BE2C (cell line): ENCODE measurements at regions not wholly inside any gene's neighbourhood (a gene's known extent, or its start where the extent isn't known, plus 50 kb on each side); places are given as distances from the start of the nearest gene placed in this dataset.

Source experiments
- DNase-seq: peaks from one replicate; pipeline ENCODE4 v3.0.0-alpha.2; 2020
- H3K27me3 ChIP-seq: fragments of 250-450 bp; sonication (Bioruptor Pico); 2 replicates; pipeline ENCODE4 v1.5.1; 2020; ENCODE audit warnings: mild to moderate bottlenecking
- H3K36me3 ChIP-seq: fragments of 250-450 bp; sonication (Bioruptor Pico); 2 replicates; pipeline ENCODE4 v1.5.1; 2020; ENCODE audit warnings: mild to moderate bottlenecking
- H3K4me1 ChIP-seq: fragments of 250-450 bp; sonication (Bioruptor Pico); 2 replicates; pipeline ENCODE4 v1.5.1; 2020
- H3K4me3 ChIP-seq: 2 replicates; pipeline ENCODE4 v1.5.1; 2011; ENCODE audit warnings: low read depth, low read length
- H3K9me3 ChIP-seq: fragments of 250-450 bp; sonication (Bioruptor Pico); 2 replicates; pipeline ENCODE4 v1.5.1; 2020
- CTCF ChIP-seq: IDR thresholded peaks from 2 replicates; pipeline ENCODE4 v1.5.1; 2012; ENCODE audit warnings: mild to moderate bottlenecking, low read depth, low read length

- Histone ChIP-seq H3K36me3 (no peaks in the 10 kb centered on the region), H3K27me3 (no peaks in the 10 kb centered on the region), H3K4me1 (no peaks in the 10 kb centered on the region), H3K9me3 (no peaks in the 10 kb centered on the region), H3K4me3 (no peak overlapping the region)
- no peak for DNase-seq
- TF ChIP-seq CTCF: no peak
Observed at GRCh38 chr11:90349731-90350130, 126.9 kb upstream of the CHORDC1 start.

- Histone ChIP-seq H3K9me3 (no peaks in the 10 kb centered on the region), H3K4me3 (no peak overlapping the region), H3K27me3 (no peaks in the 10 kb centered on the region; the same call in 1 of the 2 replicates), H3K36me3 (no peaks in the 10 kb centered on the region), H3K4me1 (no peaks in the 10 kb centered on the region)
- no peak for DNase-seq
- no peak for TF ChIP-seq CTCF
Observed at GRCh38 chr11:90344546-90344945, 121.7 kb upstream of the CHORDC1 start.

GRCh38 chr11:90343673-90344072 lies 120.8 kb upstream of the CHORDC1 start:
- H3K36me3 ChIP-seq: no peaks in the 10 kb centered on the region
- no peaks in the 10 kb centered on the region; the same call in 1 of the 2 replicates for H3K27me3 ChIP-seq
- TF ChIP-seq CTCF: no peak
- DNase-seq: no peak
- H3K4me3 ChIP-seq: no peak overlapping the region
- H3K4me1 ChIP-seq: no peaks in the 10 kb centered on the region
- H3K9me3 ChIP-seq: no peaks in the 10 kb centered on the region

- H3K36me3 ChIP-seq: no peaks in the 10 kb centered on the region
- TF ChIP-seq CTCF: no peak
- H3K4me3 ChIP-seq: no peak overlapping the region
- no peak for DNase-seq
- no peaks in the 10 kb centered on the region for H3K9me3 ChIP-seq
- no peaks in the 10 kb centered on the region for H3K4me1 ChIP-seq
- H3K27me3 ChIP-seq: no peaks in the 10 kb centered on the region; the same call in 1 of the 2 replicates
Observed at GRCh38 chr11:90341986-90342385, 119.1 kb upstream of the CHORDC1 start.

GRCh38 chr11:90332415-90332814 lies 109.6 kb upstream of the CHORDC1 start:
- Histone ChIP-seq H3K27me3 (no peaks in the 10 kb centered on the region), H3K36me3 (no peaks in the 10 kb centered on the region), H3K4me1 (no peaks in the 10 kb centered on the region), H3K9me3 (no peaks in the 10 kb centered on the region), H3K4me3 (no peak overlapping the region)
- no peak for DNase-seq
- TF ChIP-seq CTCF: no peak

GRCh38 chr11:90330632-90331031 lies 107.8 kb upstream of the CHORDC1 start:
- H3K4me1 ChIP-seq: no peaks in the 10 kb centered on the region
- H3K9me3 ChIP-seq: no peaks in the 10 kb centered on the region
- H3K4me3 ChIP-seq: no peak overlapping the region
- H3K27me3 ChIP-seq: no peaks in the 10 kb centered on the region
- no peaks in the 10 kb centered on the region for H3K36me3 ChIP-seq
- TF ChIP-seq CTCF: no peak
- no peak for DNase-seq
